ENCODE measurements at regions not wholly inside any gene's neighbourhood (a gene's known extent, or its start where the extent isn't known, plus 50 kb on each side); places are given as distances from the start of the nearest gene placed in this dataset.

DNA sequence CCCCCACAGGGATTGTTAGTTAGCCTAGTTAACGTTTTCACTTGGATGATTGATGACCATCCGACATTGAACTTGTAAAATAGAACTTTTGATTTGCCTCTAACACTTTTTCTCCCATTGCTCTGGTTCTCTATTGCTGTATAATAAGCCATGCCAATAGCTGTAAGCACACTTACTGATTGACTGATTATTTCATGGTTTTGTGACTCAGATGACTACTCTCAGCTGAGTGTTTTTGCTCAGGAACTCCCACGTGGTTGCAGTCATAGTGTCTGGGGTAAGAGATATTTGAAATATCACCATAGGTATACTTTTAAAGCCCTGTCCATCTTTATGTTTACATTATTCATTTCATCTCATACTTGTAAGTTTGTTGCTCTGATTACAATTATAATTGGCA is 1285.5 kb downstream of the STIM2 start:
- H3K36me3 Mint-ChIP-seq = no peaks in the 10 kb centered on the region
- no peak overlapping the region for H3K27ac Mint-ChIP-seq
- H3K9me3 Mint-ChIP-seq = peaks cover 18% of the 10 kb centered on the region
- ATAC-seq = no peak
- no peak for DNase-seq (ENCODE audit: low spot score in 2 of 2)
- no peaks in the 10 kb centered on the region for H3K4me1 Mint-ChIP-seq
- no peak overlapping the region for H3K4me3 Mint-ChIP-seq

DNA sequence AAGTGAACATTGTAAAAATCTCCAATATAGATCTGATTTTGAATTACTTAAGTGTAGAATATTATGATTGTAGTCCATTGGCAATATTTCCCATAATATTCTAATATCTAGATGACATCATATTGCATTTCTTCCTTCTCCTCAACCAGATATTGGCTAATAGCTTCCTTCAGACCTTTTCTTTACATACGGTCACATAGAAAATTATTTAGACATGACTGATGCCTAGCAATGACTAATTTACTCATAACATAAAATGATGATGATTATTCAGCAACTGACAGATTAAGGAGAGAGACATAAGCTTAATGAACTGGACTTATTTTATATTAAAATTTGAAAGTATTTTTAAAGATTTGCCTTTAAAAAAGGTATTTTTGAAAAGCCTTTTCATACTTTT is 1287.6 kb downstream of the STIM2 start:
- Mint-ChIP-seq H3K9me3 (peaks cover 12% of the 10 kb centered on the region), H3K4me1 (no peaks in the 10 kb centered on the region), H3K36me3 (no peaks in the 10 kb centered on the region), H3K4me3 (no peak overlapping the region), H3K27ac (no peak overlapping the region)
- DNase-seq (ENCODE audit: low spot score in 2 of 2) (no peak), ATAC-seq (no peak)

DNA sequence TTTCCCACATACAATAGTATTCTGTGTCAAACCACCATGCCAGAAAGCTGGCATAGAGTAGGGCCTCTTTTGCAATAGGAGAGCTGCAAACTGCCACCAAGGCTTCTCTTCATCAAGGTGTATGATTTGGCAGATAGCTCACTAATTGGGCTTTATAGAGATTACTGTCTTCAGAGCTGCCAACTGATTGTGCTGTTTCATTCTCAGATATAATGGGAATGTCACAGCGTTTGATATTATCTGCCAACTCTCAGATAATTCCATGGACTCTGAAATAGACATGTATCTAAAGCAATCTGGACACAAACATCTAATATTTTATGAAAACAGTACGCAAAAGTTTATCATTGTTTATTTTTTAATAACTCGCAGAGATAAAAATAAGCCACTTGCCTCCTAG is 1289.1 kb downstream of the STIM2 start:
- no peak overlapping the region for H3K4me3 Mint-ChIP-seq
- H3K4me1 Mint-ChIP-seq = no peaks in the 10 kb centered on the region
- no peak for ATAC-seq
- no peaks in the 10 kb centered on the region for H3K36me3 Mint-ChIP-seq
- peaks cover 7% of the 10 kb centered on the region for H3K9me3 Mint-ChIP-seq
- H3K27ac Mint-ChIP-seq = no peak overlapping the region
- no peak for DNase-seq (ENCODE audit: low spot score in 2 of 2)

DNA sequence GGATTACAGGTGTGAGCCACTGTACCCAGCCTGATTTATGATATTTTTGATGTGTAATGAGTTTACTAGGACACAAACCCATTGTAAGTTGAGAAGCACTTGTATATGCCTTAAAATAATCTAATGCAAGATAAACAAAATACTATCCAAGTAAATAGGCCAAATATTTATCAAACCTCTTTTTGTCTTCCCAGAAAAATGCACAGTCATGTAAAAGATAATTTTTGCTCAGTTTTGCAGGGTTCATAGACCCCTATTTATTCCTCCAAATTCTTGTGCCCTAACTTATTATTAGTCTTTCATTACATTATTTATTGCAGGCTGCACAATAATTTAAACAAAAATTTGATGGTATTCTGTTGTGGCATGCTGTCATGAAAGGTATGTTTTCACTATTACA is 1290.7 kb downstream of the STIM2 start:
- H3K9me3 Mint-ChIP-seq = peaks cover 10% of the 10 kb centered on the region
- ATAC-seq = no peak
- no peak overlapping the region for H3K27ac Mint-ChIP-seq
- H3K36me3 Mint-ChIP-seq = no peaks in the 10 kb centered on the region
- no peak overlapping the region for H3K4me3 Mint-ChIP-seq
- H3K4me1 Mint-ChIP-seq = no peaks in the 10 kb centered on the region
- DNase-seq (ENCODE audit: low spot score in 2 of 2) = no peak

DNA sequence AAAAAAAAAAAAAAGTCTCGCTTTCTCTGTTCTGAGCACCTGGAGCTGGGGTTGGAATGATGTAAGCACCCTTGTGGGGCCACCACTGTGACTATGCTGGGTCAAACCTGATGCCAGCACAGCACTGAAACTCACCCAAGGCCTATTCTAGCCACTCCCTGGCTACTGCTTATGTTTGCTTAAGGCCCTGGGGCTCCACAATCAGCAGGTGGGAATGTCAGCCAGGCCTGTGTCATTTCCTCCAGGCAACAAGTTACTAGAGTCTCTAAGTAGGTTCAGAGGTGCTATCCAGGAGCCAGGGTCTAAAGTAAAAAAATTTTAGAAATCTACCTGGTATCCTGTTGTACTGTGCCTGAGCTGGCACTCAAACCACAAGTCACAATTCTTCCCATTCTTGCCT is 1306.8 kb downstream of the STIM2 start:
- ATAC-seq = no peak
- peaks cover 30% of the 10 kb centered on the region for H3K9me3 Mint-ChIP-seq
- H3K27ac Mint-ChIP-seq = no peak overlapping the region
- no peaks in the 10 kb centered on the region for H3K36me3 Mint-ChIP-seq
- no peaks in the 10 kb centered on the region for H3K4me1 Mint-ChIP-seq
- no peak overlapping the region for H3K4me3 Mint-ChIP-seq
- DNase-seq (ENCODE audit: low spot score in 2 of 2) = no peak

DNA sequence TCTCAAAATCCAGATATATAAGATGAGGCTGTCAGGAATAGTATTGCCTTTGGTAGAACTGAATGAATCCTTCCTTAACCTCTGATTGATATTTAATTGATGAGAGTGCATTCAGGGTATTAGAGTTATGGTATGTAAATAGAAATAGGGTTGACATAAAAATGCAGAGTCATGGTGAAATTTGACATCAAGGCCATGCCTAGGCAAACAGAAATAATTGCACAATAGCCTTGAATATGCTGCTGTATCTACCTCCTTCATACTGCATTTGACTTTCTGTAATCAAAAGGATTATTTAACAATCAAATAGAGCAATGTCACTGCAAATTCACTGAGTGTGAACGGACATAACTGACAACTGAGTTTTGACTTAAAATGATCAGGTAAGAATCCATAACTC is 1316.3 kb downstream of the STIM2 start:
- ATAC-seq (no peak), DNase-seq (ENCODE audit: low spot score in 2 of 2) (no peak)
- Mint-ChIP-seq H3K27ac (no peak overlapping the region), H3K9me3 (peaks cover 5% of the 10 kb centered on the region), H3K36me3 (no peaks in the 10 kb centered on the region), H3K4me3 (no peak overlapping the region), H3K4me1 (no peaks in the 10 kb centered on the region)

DNA sequence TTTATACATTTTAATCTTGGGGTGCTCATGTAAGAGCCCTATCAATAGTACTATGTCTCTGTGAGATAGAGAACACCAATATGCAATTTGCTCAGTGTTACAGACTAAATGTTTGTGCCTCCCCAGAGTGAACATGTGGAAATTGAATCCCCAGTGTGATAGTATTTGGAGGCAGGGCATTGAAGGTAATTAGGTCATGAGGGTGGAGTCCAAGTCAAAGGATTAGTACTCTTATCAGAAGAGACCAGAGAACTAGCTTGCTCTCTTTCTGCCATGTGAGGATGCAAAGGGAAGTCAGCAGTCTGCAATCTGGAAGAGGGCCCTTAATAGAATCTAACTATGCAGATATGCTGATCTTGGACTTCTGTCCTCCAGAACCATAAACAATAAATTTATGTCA is 1317.0 kb downstream of the STIM2 start:
- Mint-ChIP-seq H3K36me3 (no peaks in the 10 kb centered on the region), H3K27ac (no peak overlapping the region), H3K4me1 (no peaks in the 10 kb centered on the region), H3K4me3 (no peak overlapping the region), H3K9me3 (peaks cover 8% of the 10 kb centered on the region)
- DNase-seq (ENCODE audit: low spot score in 2 of 2) (no peak), ATAC-seq (no peak)

DNA sequence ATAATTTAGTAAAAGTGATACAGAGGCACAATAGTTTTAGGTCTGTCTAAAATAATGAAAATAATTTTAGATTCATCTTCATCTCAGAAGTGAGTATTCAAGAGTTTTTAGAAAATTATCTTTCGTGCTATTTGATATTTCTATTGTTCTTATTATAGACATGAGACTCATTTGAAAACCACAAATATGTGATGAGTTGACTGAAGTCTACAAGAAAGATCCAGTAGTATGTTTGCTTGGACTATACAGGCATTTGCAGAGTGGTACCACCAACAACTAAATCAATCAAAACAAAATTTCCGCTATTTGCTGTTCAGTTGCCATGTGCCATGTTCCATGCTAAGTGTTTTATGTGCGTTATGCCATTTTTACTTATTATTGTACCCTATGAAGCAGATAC is 1318.5 kb downstream of the STIM2 start:
- Mint-ChIP-seq H3K27ac (no peak overlapping the region), H3K9me3 (peaks cover 8% of the 10 kb centered on the region), H3K4me3 (no peak overlapping the region), H3K4me1 (no peaks in the 10 kb centered on the region), H3K36me3 (no peaks in the 10 kb centered on the region)
- no peak for DNase-seq (ENCODE audit: low spot score in 2 of 2)
- ATAC-seq = no peak

DNA sequence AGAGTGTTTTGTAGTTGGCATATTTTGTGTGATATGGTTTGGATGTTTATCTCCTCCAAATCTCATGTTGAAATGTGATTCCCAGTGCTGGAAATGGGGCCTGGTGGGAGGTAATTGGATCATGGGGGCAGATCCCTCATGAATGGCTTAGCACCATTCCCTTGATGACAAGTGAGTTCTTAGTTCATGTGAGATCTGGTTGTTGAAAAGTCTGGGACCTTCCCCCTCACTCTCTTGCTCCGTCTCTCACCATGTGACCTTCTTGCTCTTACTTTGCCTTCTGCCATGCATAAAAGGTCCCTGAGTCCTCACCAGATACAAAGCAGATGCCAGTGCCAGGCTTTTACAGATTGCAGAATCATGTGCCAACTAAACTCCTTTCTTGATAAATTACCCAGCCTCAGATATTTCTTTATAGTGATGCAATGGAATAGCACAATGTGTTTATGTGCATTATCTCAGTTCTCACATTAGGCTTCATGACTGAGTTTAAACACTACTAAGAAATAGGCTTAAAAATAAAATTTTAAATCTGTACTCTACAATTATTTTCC is 1348.8 kb downstream of the STIM2 start:
- Mint-ChIP-seq H3K4me3 (no peak overlapping the region), H3K9me3 (peaks cover 20% of the 10 kb centered on the region), H3K36me3 (no peaks in the 10 kb centered on the region), H3K4me1 (no peaks in the 10 kb centered on the region), H3K27ac (no peak overlapping the region)
- no peak for DNase-seq (ENCODE audit: low spot score in 2 of 2)
- ATAC-seq = no peak

DNA sequence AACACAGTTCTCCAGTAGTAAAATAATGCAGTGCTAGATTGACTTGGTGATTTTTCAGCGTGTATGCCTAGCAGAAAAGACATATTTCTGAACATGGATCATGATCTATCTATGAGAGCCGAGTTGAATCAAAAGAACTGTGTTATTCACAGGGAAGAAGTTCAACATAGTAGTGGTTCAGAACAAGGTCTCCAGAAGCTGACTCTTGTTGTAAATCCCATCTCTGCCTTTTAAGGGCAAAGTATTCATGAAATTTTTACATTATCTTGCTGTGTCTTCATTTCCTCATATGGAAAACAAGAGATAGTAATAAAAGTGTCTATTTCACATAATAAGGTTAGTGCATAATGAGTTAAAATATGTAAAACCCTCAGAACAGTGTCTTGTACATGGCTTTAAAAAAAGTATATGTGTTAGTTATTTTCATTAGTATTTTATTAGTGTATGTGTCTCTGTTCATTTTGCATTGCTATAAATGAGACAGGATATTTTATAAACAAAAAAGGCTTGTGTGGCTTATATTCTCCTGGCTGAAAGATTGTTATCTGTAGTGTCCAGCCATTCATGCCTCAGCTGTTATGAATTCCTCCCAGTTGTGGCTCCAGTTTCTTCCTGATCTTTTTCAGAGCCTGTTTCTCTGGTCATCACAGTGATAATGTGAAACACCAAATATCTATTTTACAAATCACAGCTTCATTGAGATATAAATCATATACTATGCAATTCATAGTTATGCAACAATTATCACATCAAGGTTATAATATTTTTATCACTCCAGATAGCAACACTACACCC is 1351.2 kb downstream of the STIM2 start:
- no peak overlapping the region for H3K27ac Mint-ChIP-seq
- ATAC-seq = no peak
- H3K36me3 Mint-ChIP-seq = no peaks in the 10 kb centered on the region
- no peak for DNase-seq (ENCODE audit: low spot score in 2 of 2)
- H3K4me3 Mint-ChIP-seq = no peak overlapping the region
- no peaks in the 10 kb centered on the region for H3K4me1 Mint-ChIP-seq
- peaks cover 23% of the 10 kb centered on the region for H3K9me3 Mint-ChIP-seq

DNA sequence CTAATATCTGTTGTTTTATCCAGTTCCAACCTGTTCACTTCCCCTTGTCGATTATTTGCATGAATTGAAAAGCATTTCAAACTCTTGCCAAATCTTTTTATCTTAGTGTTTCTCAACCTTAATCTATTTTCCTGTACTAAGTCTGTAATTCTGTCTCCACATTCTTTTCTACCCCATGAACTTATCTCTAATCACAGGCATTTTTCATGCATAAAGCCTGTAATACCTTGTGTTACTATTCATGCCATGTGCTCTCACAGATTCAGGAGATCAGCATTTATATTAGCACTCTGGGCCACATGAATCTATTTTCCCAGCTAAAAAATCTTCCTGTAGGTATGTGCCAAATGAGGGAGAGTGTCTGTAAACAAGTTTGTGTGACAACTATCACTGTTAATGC is 1360.9 kb downstream of the STIM2 start:
- Mint-ChIP-seq H3K27ac (no peak overlapping the region), H3K4me3 (no peak overlapping the region), H3K9me3 (peaks cover 8% of the 10 kb centered on the region), H3K36me3 (no peaks in the 10 kb centered on the region), H3K4me1 (no peaks in the 10 kb centered on the region)
- ATAC-seq (no peak), DNase-seq (ENCODE audit: low spot score in 2 of 2) (no peak)

DNA sequence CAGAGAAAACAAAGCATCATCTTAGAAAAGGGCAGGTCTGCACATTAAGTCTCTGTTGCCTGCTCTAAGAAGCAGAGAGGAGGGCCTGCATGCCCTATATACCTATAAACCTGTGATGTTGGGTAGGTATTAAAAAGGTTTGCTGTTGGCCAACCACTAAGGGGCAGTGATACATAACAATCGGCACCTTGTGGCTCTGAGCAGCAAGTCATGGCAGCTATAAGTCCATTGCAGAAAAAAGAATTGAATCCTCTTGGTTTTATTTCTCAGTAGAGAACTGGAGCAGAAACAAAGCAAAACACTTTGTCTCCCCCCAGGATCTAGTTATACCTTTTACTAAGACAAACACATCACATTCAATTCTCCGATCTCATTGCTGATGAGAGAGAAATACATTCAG is 1364.4 kb downstream of the STIM2 start:
- DNase-seq (ENCODE audit: low spot score in 2 of 2) = no peak

DNA sequence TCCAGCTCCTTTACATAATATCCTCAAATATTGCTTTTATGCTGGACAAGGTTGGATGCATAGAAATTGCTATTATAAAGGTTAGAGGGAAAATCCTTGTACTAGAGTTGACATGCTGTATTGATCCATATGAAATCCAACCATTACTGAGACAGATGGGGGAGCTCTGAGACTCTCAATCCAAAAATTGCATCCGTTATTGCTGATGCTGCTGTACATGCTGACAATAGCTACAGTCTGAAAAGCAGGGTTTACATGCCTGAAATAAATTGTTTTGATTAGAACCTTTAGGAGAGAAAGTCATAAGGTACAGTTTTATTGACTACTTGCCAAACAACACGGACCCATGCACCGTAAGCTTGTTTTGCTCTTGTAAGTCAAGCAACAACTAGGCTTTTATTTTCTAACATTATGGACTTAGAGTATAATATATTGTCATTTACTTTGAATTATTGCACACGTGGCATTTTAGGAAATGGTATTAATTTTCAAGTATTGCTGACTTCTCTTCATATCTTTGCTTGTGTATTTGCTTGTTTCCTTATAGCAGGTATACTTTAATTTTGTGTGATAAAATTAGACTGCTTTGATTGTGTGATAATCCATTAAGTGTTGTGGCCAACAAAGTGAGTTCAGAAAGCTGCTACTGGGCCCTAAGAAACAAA is 1365.2 kb downstream of the STIM2 start:
- H3K27ac Mint-ChIP-seq = no peak overlapping the region
- DNase-seq (ENCODE audit: low spot score in 2 of 2) (no peak), ATAC-seq (no peak)
- no peak overlapping the region for H3K4me3 Mint-ChIP-seq
- H3K9me3 Mint-ChIP-seq = peaks cover 8% of the 10 kb centered on the region
- no peaks in the 10 kb centered on the region for H3K36me3 Mint-ChIP-seq
- no peaks in the 10 kb centered on the region for H3K4me1 Mint-ChIP-seq

More for the DNA sequence above, 1364.4 kb downstream of the STIM2 start:
- Mint-ChIP-seq H3K4me1 (no peaks in the 10 kb centered on the region), H3K36me3 (no peaks in the 10 kb centered on the region), H3K27ac (no peak overlapping the region), H3K9me3 (peaks cover 8% of the 10 kb centered on the region), H3K4me3 (no peak overlapping the region)
- ATAC-seq = no peak

DNA sequence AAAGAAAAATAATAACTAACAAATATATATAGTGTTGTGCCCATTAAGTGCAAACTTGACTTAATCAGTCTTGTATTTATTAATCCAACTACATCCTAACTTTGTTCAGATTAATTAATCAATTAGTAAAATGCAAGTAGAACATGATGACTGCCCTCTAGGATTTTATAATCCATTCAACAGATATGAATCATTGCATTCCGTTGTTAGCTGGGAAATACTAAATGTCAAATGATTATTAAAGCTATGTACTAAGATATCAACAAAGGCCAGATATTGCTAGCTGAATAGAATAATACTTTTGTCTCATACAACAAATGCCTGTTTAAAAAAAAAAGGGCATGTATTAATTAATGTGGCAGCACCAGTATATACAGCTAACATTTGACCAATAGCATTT is 1366.3 kb downstream of the STIM2 start:
- Mint-ChIP-seq H3K9me3 (peaks cover 8% of the 10 kb centered on the region), H3K36me3 (no peaks in the 10 kb centered on the region), H3K4me1 (no peaks in the 10 kb centered on the region), H3K27ac (no peak overlapping the region), H3K4me3 (no peak overlapping the region)
- ATAC-seq = no peak
- no peak for DNase-seq (ENCODE audit: low spot score in 2 of 2)

DNA sequence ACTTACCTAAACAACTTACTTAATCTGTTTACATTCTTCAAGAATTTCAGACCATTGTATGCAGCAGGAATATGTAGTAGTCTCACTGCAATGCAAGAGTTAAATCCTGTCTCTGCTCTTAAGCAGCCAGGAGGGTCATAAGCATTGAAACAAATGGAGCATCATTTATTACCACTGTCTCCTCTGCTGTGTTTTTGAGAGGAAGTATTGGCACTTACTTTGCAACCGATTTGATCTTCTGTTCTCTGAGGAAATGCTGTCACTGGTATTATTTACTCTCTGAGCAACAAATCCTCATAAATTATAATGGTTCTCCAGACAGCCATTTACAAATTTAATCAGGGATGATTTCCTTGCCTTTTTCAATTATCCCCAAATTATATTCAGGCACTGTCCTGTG is 1367.1 kb downstream of the STIM2 start:
- DNase-seq (ENCODE audit: low spot score in 2 of 2) = no peak
- H3K9me3 Mint-ChIP-seq = peaks cover 6% of the 10 kb centered on the region
- H3K36me3 Mint-ChIP-seq = no peaks in the 10 kb centered on the region
- no peak overlapping the region for H3K4me3 Mint-ChIP-seq
- no peaks in the 10 kb centered on the region for H3K4me1 Mint-ChIP-seq
- no peak for ATAC-seq
- no peak overlapping the region for H3K27ac Mint-ChIP-seq
